Lower leg skin (tissue), 4 donors: ENCODE measurements at regions not wholly inside any gene's neighbourhood (a gene's known extent, or its start where the extent isn't known, plus 50 kb on each side); places are given as distances from the start of the nearest gene placed in this dataset.

Source experiments
- DNase-seq, 2 donors: peaks; one replicate each; pipeline ENCODE4 v3.0.0-alpha.2; 2019; ENCODE audit warnings: low spot score in 2 of 2
- H3K4me3 ChIP-seq: fragments of 200-600 bp; sonication (generic); 2 replicates; pipeline ENCODE4 v1.5.1; 2017; ENCODE audit warnings: mild to moderate bottlenecking, low read depth; ENCODE audit not compliant: poor library complexity, severe bottlenecking
- CTCF ChIP-seq, 3 donors: fragments of 450-650 bp; IDR thresholded peaks; one replicate each; pipeline ENCODE4 v1.5.1; 2016; ENCODE audit warnings: antibody characterized with exemption in 3 of 3, mild to moderate bottlenecking in 3 of 3, moderate library complexity in 2 of 3
- POLR2A ChIP-seq, 2 donors: fragments of 450-650 bp; IDR thresholded peaks; one replicate each; pipeline ENCODE4 v1.6.1; 2016 to 2017; ENCODE audit warnings: antibody characterized with exemption in 2 of 2, mild to moderate bottlenecking in 1 of 2, moderate library complexity in 1 of 2
- WGBS, 2 donors: methylation state at CpG; one replicate each; pipeline ENCODE4 v1.1.5; 2018; 5-methylcytosine and 5-hydroxymethylcytosine counted together
- intact Hi-C: fragments of 100-400 bp; cut with DNase I; formaldehyde crosslinking; loops from one replicate; pipeline ENCODE4 v1.15.0; 2023; ENCODE audit warnings: low total_unique reads

GRCh38 chr5:26610577-26610976 lies 427.8 kb downstream of the CDH9 start:
- DNase-seq, result no peak
- intact Hi-C loops, result no loop called here
- 81 to 84% methylated on average over 1 of the region's 1 CpG for WGBS, 2 donors
- no peak overlapping the region for H3K4me3 ChIP-seq
- TF ChIP-seq POLR2A (IDR thresholded peaks at IDR 0.05) (no peak), CTCF (IDR thresholded peaks at IDR 0.05) (no peak)

- DNase-seq, result no peak
- 31 to 32% methylated on average over 1 of the region's 1 CpG for WGBS, 2 donors
- TF ChIP-seq CTCF (IDR thresholded peaks at IDR 0.05) (no peak), POLR2A (IDR thresholded peaks at IDR 0.05) (no peak)
- H3K4me3 ChIP-seq, result no peak overlapping the region
- intact Hi-C loops, result no loop called here
Measured at GRCh38 chr5:26601563-26601962, 436.8 kb downstream of the CDH9 start.

- WGBS, 2 donors, result 32 to 33% methylated on average over 1 of the region's 1 CpG
- TF ChIP-seq POLR2A (IDR thresholded peaks at IDR 0.05), result no peak
- no peak for TF ChIP-seq CTCF (IDR thresholded peaks at IDR 0.05)
- no peak overlapping the region for H3K4me3 ChIP-seq
- no peak for DNase-seq
- intact Hi-C loops, result no loop called here
Measured at GRCh38 chr5:26582350-26583045, 455.9 kb downstream of the CDH9 start.

- intact Hi-C loops, result no loop called here
- no peak for DNase-seq
- TF ChIP-seq CTCF (IDR thresholded peaks at IDR 0.05) (no peak), POLR2A (IDR thresholded peaks at IDR 0.05) (no peak)
- no peak overlapping the region for H3K4me3 ChIP-seq
- WGBS, 2 donors, result 87 to 89% methylated on average over 2 of the region's 2 CpGs
Measured at GRCh38 chr5:26579712-26580111, 458.7 kb downstream of the CDH9 start.

- intact Hi-C loops, result no loop called here
- H3K4me3 ChIP-seq, result no peak overlapping the region
- 45 to 53% methylated on average over 2 of the region's 2 CpGs for WGBS, 2 donors
- no peak for DNase-seq
- TF ChIP-seq CTCF (IDR thresholded peaks at IDR 0.05), result no peak
- no peak for TF ChIP-seq POLR2A (IDR thresholded peaks at IDR 0.05)
Measured at GRCh38 chr5:26578002-26578401, 460.4 kb downstream of the CDH9 start.

GRCh38 chr5:26572480-26572879 lies 465.9 kb downstream of the CDH9 start:
- DNase-seq, result no peak
- no peak for TF ChIP-seq CTCF (IDR thresholded peaks at IDR 0.05)
- no peak for TF ChIP-seq POLR2A (IDR thresholded peaks at IDR 0.05)
- H3K4me3 ChIP-seq, result no peak overlapping the region
- intact Hi-C loops, result no loop called here
- WGBS, 2 donors, result 43 to 46% methylated on average over 1 of the region's 1 CpG
